ENCODE measurements at regions not wholly inside any gene's neighbourhood (a gene's known extent, or its start where the extent isn't known, plus 50 kb on each side); places are given as distances from the start of the nearest gene placed in this dataset.

DNA sequence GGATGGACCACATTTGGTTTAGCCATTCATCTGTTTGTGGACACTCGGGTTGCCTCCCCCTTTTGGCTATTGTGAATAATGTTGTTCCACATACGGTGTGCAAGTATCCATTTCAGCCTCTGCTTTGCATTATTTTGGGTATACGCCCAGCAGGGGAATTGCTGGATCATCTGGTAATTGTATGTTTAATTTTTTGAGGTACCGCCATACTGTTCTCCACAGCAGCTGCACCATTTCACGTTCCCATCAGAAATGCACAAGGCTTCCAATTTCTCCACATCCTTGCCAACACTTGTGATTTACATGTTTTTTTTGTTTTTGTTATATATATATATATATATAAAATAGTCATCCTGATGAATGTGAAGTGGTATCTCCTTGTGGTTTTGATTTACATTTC is 54.6 kb upstream of the TWIST2 start:
- TF ChIP-seq ESRRG (CRISPR knock-in tag; IDR thresholded peaks at IDR 0.05), result no peak
- TF ChIP-seq, protein P1, sequence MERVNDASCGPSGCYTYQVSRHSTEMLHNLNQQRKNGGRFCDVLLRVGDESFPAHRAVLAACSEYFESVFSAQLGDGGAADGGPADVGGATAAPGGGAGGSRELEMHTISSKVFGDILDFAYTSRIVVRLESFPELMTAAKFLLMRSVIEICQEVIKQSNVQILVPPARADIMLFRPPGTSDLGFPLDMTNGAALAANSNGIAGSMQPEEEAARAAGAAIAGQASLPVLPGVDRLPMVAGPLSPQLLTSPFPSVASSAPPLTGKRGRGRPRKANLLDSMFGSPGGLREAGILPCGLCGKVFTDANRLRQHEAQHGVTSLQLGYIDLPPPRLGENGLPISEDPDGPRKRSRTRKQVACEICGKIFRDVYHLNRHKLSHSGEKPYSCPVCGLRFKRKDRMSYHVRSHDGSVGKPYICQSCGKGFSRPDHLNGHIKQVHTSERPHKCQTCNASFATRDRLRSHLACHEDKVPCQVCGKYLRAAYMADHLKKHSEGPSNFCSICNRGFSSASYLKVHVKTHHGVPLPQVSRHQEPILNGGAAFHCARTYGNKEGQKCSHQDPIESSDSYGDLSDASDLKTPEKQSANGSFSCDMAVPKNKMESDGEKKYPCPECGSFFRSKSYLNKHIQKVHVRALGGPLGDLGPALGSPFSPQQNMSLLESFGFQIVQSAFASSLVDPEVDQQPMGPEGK (CRISPR knock-in tag; IDR thresholded peaks at IDR 0.05; ENCODE audit: borderline replicate concordance), result no peak
- TF ChIP-seq ARNTL (CRISPR knock-in tag; IDR thresholded peaks at IDR 0.05; ENCODE audit: borderline replicate concordance, low read depth), result no peak
- TF ChIP-seq ZNF565 (CRISPR knock-in tag; conservative IDR thresholded peaks at IDR 0.05; ENCODE audit: low read depth), result no peak
- no peak for TF ChIP-seq CSDC2 (CRISPR knock-in tag; IDR thresholded peaks at IDR 0.05)
- TF ChIP-seq, protein P2, sequence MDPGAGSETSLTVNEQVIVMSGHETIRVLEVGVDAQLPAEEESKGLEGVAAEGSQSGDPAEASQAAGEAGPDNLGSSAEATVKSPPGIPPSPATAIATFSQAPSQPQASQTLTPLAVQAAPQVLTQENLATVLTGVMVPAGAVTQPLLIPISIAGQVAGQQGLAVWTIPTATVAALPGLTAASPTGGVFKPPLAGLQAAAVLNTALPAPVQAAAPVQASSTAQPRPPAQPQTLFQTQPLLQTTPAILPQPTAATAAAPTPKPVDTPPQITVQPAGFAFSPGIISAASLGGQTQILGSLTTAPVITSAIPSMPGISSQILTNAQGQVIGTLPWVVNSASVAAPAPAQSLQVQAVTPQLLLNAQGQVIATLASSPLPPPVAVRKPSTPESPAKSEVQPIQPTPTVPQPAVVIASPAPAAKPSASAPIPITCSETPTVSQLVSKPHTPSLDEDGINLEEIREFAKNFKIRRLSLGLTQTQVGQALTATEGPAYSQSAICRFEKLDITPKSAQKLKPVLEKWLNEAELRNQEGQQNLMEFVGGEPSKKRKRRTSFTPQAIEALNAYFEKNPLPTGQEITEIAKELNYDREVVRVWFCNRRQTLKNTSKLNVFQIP (CRISPR knock-in tag; IDR thresholded peaks at IDR 0.05; ENCODE audit: borderline replicate concordance, low read depth), result no peak
- TF ChIP-seq TCF4 (CRISPR knock-in tag; IDR thresholded peaks at IDR 0.05; ENCODE audit: borderline replicate concordance), result no peak
